H1 (cell line): ENCODE measurements at regions not wholly inside any gene's neighbourhood (a gene's known extent, or its start where the extent isn't known, plus 50 kb on each side); places are given as distances from the start of the nearest gene placed in this dataset.

Experiments used
- TF ChIP-seq, protein P1 (sequence below): IDR thresholded peaks from 2 replicates; pipeline ENCODE4 v1.6.1; 2011; ENCODE audit warnings: low read length, improper control_type of control experiment

DNA sequence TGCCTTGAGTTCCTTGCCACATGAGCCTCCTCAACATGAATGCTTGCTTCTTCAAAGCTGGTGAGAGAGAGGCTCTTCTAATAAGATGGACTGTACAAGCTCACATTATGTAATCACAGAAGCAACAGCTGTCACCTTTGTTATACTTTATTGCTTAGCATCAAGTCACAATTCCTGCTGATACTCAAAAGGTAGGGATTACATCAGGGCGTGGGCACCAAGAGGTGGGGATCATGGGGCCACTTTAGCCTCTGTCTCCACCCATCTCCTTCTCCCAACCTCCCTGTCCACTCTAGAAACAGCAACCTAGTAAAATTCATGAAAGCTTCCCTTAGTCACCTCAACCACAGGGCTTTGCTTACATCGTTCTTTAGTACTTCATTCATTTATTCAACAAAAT, 95.9 kb downstream of the FAM43A start (continued):
- TF ChIP-seq, protein P1, sequence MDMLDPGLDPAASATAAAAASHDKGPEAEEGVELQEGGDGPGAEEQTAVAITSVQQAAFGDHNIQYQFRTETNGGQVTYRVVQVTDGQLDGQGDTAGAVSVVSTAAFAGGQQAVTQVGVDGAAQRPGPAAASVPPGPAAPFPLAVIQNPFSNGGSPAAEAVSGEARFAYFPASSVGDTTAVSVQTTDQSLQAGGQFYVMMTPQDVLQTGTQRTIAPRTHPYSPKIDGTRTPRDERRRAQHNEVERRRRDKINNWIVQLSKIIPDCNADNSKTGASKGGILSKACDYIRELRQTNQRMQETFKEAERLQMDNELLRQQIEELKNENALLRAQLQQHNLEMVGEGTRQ, result no peak
